ENCODE measurements at regions not wholly inside any gene's neighbourhood (a gene's known extent, or its start where the extent isn't known, plus 50 kb on each side); places are given as distances from the start of the nearest gene placed in this dataset.

DNA sequence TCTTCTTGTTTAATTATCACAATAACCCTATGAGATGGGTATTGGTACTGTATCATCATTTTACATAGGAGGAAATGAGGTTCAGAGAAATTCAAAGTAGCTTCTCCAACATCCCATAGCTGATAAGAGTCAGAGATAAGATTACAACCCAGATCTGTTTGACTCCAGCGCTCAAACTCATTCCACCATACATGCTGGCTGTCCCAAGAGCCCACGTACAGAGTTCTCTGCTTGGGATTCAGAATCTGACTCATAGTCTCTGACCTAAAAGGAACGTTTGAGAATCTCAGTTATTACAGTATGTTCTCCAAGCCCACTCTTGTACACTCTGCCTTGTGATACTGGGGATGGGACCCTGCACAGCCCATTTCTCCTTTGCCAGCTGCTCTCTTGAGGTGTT lies 90.2 kb downstream of the TMEM215 start:
- intact Hi-C loops (cut with micrococcal nuclease; ENCODE audit: unreplicated experiment): no loop called here
- CTCF ChIA-PET (ENCODE audit: unreplicated experiment): no interaction called here
- no TSS peak for BruUV-seq (replicated peaks)

DNA sequence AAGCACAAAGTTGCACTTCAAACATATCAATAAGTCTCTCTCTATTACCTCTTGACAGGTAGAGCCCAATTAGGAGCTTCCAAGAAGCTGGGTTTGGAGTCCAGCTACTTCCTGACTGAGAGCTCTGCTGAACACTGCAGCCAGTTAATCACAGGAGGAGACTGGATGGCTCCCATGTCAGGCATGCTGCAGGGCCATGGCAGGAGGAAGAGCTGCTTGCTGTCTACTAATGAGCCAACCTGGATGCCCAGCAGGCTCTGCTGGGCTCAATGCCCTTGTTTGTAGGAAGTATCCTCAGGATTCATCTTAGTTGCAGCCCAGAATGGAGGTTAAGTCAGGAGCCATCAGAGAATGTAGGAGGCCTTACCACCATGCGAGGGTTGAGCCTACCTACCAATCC lies 91.9 kb downstream of the TMEM215 start:
- BruUV-seq (replicated peaks): no TSS peak
- ChIA-PET CTCF (ENCODE audit: unreplicated experiment) (no interaction called here), POLR2A (interaction anchor here (0.8 to 1.0 kb wide), 3 partner anchors 23 to 63 kb away, joined by 3 to 4 read pairs (median 3); no protein-coding TSS in a partner anchor)
- Histone ChIP-seq H3K4me1 (ENCODE audit: insufficient read depth, low read length, poor library complexity, severe bottlenecking) (peaks cover 19% of the 10 kb centered on the region), H3K9me3 (ENCODE audit: low read length) (no peaks in the 10 kb centered on the region), H3K36me3 (ENCODE audit: insufficient read depth, low read length) (no peaks in the 10 kb centered on the region), H3K27ac (ENCODE audit: low read depth, low read length, poor library complexity, severe bottlenecking) (no peak overlapping the region), H3K4me3 (ENCODE audit: low read depth, low read length, poor library complexity, severe bottlenecking) (no peak overlapping the region), H4K20me1 (ENCODE audit: insufficient read depth, low read length) (no peaks in the 10 kb centered on the region), H3K9me2 (ENCODE audit: insufficient read depth, low read length) (no peaks in the 10 kb centered on the region), H2AFZ (ENCODE audit: low read length) (no peak overlapping the region), H3K79me2 (ENCODE audit: insufficient read depth, low read depth, low read length) (no peaks in the 10 kb centered on the region), H3K4me2 (ENCODE audit: low read length) (no peak overlapping the region)
- intact Hi-C loops (cut with micrococcal nuclease; ENCODE audit: unreplicated experiment): no loop called here
- DNase-seq (ENCODE audit: low spot score): no peak
- TF ChIP-seq EZH2phosphoT487 (IDR thresholded peaks at IDR 0.05; ENCODE audit: borderline replicate concordance, low read depth, low read length): no peak
- TF ChIP-seq, protein P1, sequence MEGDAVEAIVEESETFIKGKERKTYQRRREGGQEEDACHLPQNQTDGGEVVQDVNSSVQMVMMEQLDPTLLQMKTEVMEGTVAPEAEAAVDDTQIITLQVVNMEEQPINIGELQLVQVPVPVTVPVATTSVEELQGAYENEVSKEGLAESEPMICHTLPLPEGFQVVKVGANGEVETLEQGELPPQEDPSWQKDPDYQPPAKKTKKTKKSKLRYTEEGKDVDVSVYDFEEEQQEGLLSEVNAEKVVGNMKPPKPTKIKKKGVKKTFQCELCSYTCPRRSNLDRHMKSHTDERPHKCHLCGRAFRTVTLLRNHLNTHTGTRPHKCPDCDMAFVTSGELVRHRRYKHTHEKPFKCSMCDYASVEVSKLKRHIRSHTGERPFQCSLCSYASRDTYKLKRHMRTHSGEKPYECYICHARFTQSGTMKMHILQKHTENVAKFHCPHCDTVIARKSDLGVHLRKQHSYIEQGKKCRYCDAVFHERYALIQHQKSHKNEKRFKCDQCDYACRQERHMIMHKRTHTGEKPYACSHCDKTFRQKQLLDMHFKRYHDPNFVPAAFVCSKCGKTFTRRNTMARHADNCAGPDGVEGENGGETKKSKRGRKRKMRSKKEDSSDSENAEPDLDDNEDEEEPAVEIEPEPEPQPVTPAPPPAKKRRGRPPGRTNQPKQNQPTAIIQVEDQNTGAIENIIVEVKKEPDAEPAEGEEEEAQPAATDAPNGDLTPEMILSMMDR (conservative IDR thresholded peaks at IDR 0.05; ENCODE audit: low read length): no peak

More for the DNA sequence above, 90.2 kb downstream of the TMEM215 start:
- no peak for DNase-seq (ENCODE audit: low spot score)
- no peaks in the 10 kb centered on the region for H4K20me1 ChIP-seq (ENCODE audit: insufficient read depth, low read length)
- H3K4me3 ChIP-seq (ENCODE audit: low read depth, low read length, poor library complexity, severe bottlenecking): no peak overlapping the region
- H3K36me3 ChIP-seq (ENCODE audit: insufficient read depth, low read length): no peaks in the 10 kb centered on the region
- H3K4me1 ChIP-seq (ENCODE audit: insufficient read depth, low read length, poor library complexity, severe bottlenecking): peaks cover 19% of the 10 kb centered on the region
- H3K9me2 ChIP-seq (ENCODE audit: insufficient read depth, low read length): no peaks in the 10 kb centered on the region
- H3K4me2 ChIP-seq (ENCODE audit: low read length): no peak overlapping the region
- H3K9me3 ChIP-seq (ENCODE audit: low read length): no peaks in the 10 kb centered on the region
- no peaks in the 10 kb centered on the region for H3K79me2 ChIP-seq (ENCODE audit: insufficient read depth, low read depth, low read length)
- TF ChIP-seq, protein P1 (conservative IDR thresholded peaks at IDR 0.05; ENCODE audit: low read length): no peak
- TF ChIP-seq EZH2phosphoT487 (IDR thresholded peaks at IDR 0.05; ENCODE audit: borderline replicate concordance, low read depth, low read length): no peak
- H2AFZ ChIP-seq (ENCODE audit: low read length): no peak overlapping the region
- H3K27ac ChIP-seq (ENCODE audit: low read depth, low read length, poor library complexity, severe bottlenecking): no peak overlapping the region
- POLR2A ChIA-PET: interaction anchor here (1.6 kb wide), 1 partner anchor 17 kb away, joined by 5 read pairs; no protein-coding TSS in a partner anchor

DNA sequence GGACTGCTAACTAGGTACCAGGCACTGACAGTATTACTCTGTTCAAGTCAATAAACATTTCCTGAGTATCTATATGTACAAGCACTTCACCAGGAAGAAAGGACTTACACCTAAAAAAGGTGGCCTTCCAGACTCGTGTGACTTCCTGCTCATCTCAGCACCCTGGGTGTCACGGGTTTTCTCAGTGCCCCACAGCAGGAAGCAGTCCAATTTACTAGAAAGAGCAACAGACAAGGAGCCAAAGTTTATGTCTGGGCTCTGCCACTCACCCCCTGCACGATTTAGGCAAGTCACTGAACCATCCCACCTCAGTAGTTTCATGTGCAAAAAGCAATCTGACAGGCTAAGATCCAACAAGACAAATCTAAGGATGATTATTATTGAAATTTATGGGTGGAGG lies 92.4 kb downstream of the TMEM215 start:
- no peak for DNase-seq (ENCODE audit: low spot score)
- POLR2A ChIA-PET: interaction anchor here (1.0 kb wide), 2 partner anchors 57 to 64 kb away, joined by 3 read pairs; no protein-coding TSS in a partner anchor
- no peak overlapping the region for H3K27ac ChIP-seq (ENCODE audit: low read depth, low read length, poor library complexity, severe bottlenecking)
- no peak overlapping the region for H2AFZ ChIP-seq (ENCODE audit: low read length)
- intact Hi-C loops (cut with micrococcal nuclease; ENCODE audit: unreplicated experiment): no loop called here
- no peaks in the 10 kb centered on the region for H3K36me3 ChIP-seq (ENCODE audit: insufficient read depth, low read length)
- no peak for TF ChIP-seq EZH2phosphoT487 (IDR thresholded peaks at IDR 0.05; ENCODE audit: borderline replicate concordance, low read depth, low read length)
- TF ChIP-seq, protein P1 (conservative IDR thresholded peaks at IDR 0.05; ENCODE audit: low read length): no peak
- no peak overlapping the region for H3K4me3 ChIP-seq (ENCODE audit: low read depth, low read length, poor library complexity, severe bottlenecking)
- CTCF ChIA-PET (ENCODE audit: unreplicated experiment): no interaction called here
- no TSS peak for BruUV-seq (replicated peaks)
- no peaks in the 10 kb centered on the region for H3K79me2 ChIP-seq (ENCODE audit: insufficient read depth, low read depth, low read length)
- H3K9me2 ChIP-seq (ENCODE audit: insufficient read depth, low read length): no peaks in the 10 kb centered on the region
- no peak overlapping the region for H3K4me2 ChIP-seq (ENCODE audit: low read length)
- H3K4me1 ChIP-seq (ENCODE audit: insufficient read depth, low read length, poor library complexity, severe bottlenecking): peaks cover 19% of the 10 kb centered on the region
- no peaks in the 10 kb centered on the region for H3K9me3 ChIP-seq (ENCODE audit: low read length)
- no peaks in the 10 kb centered on the region for H4K20me1 ChIP-seq (ENCODE audit: insufficient read depth, low read length)
